ENCODE measurements at regions not wholly inside any gene's neighbourhood (a gene's known extent, or its start where the extent isn't known, plus 50 kb on each side); places are given as distances from the start of the nearest gene placed in this dataset.
"Not testable (repeated sequence)": the region's sequence is repeated elsewhere in the genome, so short reads cannot be mapped to it uniquely, and the experiment has no call there.

DNA sequence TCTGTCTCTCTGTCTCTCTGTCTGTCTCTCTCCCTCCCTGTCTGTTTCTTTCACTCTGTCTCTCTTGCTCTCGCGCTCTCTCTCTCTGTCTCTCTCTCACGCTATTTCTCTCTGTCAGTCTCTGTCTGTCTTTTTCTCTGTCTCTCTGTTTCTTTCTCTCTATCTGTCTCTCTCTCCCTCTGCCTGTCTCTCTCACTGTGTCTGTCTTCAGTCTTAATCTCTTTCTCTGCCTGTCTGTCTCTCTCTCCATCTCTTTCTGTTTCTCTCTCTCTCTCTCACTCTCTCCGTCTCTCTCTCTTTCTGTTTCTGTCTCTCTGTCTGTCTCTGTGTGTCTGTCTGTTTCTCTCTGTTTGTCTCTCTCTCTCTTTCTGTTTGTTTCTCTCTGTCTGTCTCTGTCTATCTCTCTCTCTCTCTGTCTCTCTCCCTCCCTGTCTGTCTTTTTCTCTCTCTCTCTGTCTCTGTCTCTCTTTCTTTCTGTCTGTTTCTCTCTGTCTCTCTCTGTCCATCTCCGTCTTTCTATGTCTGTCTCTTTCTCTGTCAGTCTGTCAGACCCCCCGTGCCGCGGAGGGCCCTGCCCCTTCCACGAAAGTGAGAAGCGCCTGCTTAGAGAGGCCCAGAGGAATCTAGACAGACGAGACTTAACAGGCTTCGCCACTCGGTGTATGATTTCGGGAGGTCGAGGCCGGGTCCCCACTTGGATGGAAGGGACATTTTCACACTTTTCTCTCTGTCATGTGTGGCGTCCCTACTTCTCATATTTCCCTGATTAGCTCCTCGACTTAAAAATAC, 346.3 kb upstream of the DEFB115 start:
- in situ Hi-C loops (cut with HindIII; ENCODE audit: low sequenced_read_pairs): no loop called here
- DNase-seq (ENCODE audit: low read depth, low spot score): no peak
- TF ChIP-seq, protein P1, sequence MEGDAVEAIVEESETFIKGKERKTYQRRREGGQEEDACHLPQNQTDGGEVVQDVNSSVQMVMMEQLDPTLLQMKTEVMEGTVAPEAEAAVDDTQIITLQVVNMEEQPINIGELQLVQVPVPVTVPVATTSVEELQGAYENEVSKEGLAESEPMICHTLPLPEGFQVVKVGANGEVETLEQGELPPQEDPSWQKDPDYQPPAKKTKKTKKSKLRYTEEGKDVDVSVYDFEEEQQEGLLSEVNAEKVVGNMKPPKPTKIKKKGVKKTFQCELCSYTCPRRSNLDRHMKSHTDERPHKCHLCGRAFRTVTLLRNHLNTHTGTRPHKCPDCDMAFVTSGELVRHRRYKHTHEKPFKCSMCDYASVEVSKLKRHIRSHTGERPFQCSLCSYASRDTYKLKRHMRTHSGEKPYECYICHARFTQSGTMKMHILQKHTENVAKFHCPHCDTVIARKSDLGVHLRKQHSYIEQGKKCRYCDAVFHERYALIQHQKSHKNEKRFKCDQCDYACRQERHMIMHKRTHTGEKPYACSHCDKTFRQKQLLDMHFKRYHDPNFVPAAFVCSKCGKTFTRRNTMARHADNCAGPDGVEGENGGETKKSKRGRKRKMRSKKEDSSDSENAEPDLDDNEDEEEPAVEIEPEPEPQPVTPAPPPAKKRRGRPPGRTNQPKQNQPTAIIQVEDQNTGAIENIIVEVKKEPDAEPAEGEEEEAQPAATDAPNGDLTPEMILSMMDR (IDR thresholded peaks at IDR 0.05; ENCODE audit: low read depth, low read length): no peak
- no peak overlapping the region for H3K4me3 ChIP-seq (ENCODE audit: low read depth, low read length)

DNA sequence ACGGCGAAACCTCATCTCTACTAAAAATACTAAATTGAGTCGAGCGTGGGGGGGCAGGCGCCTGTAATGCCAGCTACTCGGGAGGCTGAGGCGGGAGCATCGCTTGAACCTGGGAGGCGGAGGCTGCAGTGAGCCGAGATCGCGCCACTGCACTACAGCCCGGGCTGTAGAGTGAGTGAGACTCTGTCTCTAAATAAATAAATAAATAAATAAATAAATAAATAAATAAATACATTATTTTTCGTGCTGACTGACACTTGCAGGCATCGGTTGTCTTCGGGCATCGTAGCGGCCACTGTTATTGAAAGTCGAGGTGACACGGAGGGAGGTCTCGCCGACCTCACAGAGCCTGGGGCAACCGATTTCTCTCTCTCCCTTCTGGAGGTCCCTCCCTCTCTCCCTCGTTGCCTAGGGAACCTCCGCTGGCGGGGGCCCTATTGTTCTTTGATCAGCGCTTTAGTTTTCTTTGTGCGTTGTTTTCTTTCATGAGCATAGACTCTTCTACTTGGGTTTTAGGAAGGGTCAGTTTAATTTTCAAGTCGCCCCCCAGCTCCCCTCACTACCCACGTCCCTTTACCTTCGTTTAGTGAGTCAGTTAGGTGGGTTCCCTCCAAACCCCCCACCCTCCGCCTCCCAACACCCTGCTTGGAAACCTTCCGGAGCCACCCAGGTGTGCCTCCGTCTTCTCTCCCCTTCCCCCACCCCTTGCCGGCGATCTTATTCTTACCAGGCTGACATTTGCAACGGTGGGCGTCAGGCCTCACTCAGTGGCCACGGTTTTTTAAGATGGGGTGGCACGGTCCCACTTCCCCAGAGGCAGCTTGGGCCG, 345.4 kb upstream of the DEFB115 start:
- DNase-seq (ENCODE audit: low read depth, low spot score); H3K4me3 ChIP-seq (ENCODE audit: low read depth, low read length); in situ Hi-C loops (cut with HindIII; ENCODE audit: low sequenced_read_pairs): not testable (repeated sequence)

- in situ Hi-C loops (cut with HindIII; ENCODE audit: low sequenced_read_pairs); H3K4me3 ChIP-seq (ENCODE audit: low read depth, low read length); DNase-seq (ENCODE audit: low read depth, low spot score): not testable (repeated sequence)
Measured at GRCh38 chr20:30912661-30913026, 344.8 kb upstream of the DEFB115 start.

DNA sequence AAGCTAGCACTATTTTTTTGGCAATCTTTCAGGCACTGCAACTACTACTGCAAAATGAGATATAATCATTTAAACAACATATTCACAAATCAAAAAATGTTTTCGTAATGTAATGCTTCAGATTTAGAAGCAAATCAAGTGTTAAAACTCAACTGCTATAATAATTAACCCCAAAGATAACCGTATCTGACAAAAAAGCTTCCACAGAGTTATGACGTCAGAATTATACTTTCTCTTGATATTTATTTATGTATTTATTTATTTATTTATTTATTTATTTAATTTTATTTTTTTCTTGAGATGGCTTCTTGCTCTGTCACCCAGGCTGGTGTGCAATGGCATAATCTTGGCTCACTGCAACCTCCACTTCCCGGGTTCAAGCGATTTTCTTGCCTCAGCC, 341.1 kb upstream of the DEFB115 start:
- DNase-seq (ENCODE audit: low read depth, low spot score); H3K4me3 ChIP-seq (ENCODE audit: low read depth, low read length); in situ Hi-C loops (cut with HindIII; ENCODE audit: low sequenced_read_pairs): not testable (repeated sequence)

GRCh38 chr20:30919514-30920188, 337.8 kb upstream of the DEFB115 start:
- H3K4me3 ChIP-seq (ENCODE audit: low read depth, low read length): no peak overlapping the region
- in situ Hi-C loops (cut with HindIII; ENCODE audit: low sequenced_read_pairs): no loop called here
- DNase-seq (ENCODE audit: low read depth, low spot score): no peak
- TF ChIP-seq, protein P1 (IDR thresholded peaks at IDR 0.05; ENCODE audit: low read depth, low read length): no peak

DNA sequence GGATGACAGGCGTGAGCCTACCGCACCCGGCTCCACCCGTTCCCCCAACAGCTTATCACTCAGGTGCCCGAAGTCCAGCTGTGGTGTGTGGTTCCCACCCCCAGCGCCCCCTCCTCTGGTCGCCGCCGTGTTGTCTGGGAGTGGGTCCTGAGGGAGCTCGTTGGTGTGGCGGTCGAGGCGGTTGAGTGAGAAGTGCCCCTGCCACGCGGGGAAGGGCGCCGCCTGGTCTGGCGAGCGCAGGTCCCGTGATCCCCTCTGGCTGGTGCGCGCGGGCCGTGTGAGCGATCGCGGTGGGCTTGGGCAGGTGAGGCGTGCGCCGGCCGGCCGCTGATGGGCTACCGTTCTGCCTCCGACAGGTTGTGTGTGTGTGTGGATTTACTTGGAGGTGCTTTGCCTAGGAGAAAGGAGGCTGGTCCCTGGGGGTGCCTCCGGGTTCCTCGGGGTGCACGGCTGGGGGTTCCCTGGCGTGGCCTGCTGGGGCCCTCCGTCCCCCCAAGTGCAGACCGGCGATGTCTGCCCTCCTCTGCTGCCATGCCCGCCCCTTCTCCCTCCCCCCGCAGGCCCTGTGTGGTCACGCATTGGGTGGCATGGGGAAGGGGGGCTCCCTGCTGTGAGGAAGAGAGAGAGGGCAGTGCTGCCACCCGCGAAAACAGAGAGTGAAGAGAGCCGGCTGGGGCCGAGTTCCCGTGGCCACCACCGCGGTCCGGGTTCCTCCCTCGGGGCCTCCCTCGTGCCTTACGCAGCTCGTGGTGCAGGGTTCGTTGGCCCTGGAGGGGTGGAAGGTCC, 336.0 kb upstream of the DEFB115 start:
- H3K4me3 ChIP-seq (ENCODE audit: low read depth, low read length): no peak overlapping the region
- in situ Hi-C loops (cut with HindIII; ENCODE audit: low sequenced_read_pairs): no loop called here
- TF ChIP-seq, protein P1 (IDR thresholded peaks at IDR 0.05; ENCODE audit: low read depth, low read length): no peak
- no peak for DNase-seq (ENCODE audit: low read depth, low spot score)

- TF ChIP-seq, protein P1 (IDR thresholded peaks at IDR 0.05; ENCODE audit: low read depth, low read length): no peak
- DNase-seq (ENCODE audit: low read depth, low spot score): no peak
- in situ Hi-C loops (cut with HindIII; ENCODE audit: low sequenced_read_pairs): no loop called here
- H3K4me3 ChIP-seq (ENCODE audit: low read depth, low read length): no peak overlapping the region
Measured at GRCh38 chr20:30922129-30922528, 335.3 kb upstream of the DEFB115 start.

Data from astrocyte of the spinal cord (primary cell).